ENCODE measurements at regions not wholly inside any gene's neighbourhood (a gene's known extent, or its start where the extent isn't known, plus 50 kb on each side); places are given as distances from the start of the nearest gene placed in this dataset.

DNA sequence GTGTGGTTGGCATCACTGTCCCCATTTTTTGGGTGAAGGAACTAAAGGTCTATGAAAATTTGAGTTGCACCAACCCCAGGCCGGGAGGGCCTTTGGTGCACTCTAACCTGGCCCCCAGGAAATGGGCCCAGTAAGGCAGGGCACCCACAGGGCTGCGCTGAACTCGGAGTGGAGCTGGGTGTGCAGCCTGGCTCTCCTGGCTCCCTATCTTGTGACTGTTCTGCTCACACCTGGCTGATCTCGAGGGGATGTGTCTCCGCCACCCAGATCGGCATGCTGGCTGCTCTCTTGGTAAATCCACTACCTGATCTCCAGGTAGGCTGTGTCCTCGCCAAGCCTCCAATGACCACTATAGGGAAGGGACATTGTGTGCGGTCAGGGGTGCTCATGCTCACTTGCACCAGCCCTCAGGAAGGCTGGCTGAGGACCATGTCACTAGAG, 259.8 kb downstream of the NSG2 start:
- intact Hi-C loops (cut with DNase I), result no loop called here

GRCh38 chr5:174306345-174307030, 261.0 kb downstream of the NSG2 start:
- TF ChIP-seq POLR2AphosphoS5 (IDR thresholded peaks at IDR 0.05; ENCODE audit: insufficient read depth in 1 of 2, low read depth in 1 of 2), result no peak
- TF ChIP-seq POLR2A (IDR thresholded peaks at IDR 0.05), result no peak
- TF ChIP-seq, protein P1, sequence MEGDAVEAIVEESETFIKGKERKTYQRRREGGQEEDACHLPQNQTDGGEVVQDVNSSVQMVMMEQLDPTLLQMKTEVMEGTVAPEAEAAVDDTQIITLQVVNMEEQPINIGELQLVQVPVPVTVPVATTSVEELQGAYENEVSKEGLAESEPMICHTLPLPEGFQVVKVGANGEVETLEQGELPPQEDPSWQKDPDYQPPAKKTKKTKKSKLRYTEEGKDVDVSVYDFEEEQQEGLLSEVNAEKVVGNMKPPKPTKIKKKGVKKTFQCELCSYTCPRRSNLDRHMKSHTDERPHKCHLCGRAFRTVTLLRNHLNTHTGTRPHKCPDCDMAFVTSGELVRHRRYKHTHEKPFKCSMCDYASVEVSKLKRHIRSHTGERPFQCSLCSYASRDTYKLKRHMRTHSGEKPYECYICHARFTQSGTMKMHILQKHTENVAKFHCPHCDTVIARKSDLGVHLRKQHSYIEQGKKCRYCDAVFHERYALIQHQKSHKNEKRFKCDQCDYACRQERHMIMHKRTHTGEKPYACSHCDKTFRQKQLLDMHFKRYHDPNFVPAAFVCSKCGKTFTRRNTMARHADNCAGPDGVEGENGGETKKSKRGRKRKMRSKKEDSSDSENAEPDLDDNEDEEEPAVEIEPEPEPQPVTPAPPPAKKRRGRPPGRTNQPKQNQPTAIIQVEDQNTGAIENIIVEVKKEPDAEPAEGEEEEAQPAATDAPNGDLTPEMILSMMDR (IDR thresholded peaks at IDR 0.05), result no peak
- Histone ChIP-seq H3K27ac (no peak overlapping the region), H3K9me3 (no peaks in the 10 kb centered on the region), H3K27me3 (no peaks in the 10 kb centered on the region), H3K4me3 (no peak overlapping the region), H3K4me1 (peaks cover under 1% of the 10 kb centered on the region), H3K36me3 (no peaks in the 10 kb centered on the region)
- DNase-seq (ENCODE audit: extremely low spot score in 2 of 2), result peak; percentile 40
- intact Hi-C loops (cut with DNase I), result no loop called here

More for the DNA sequence above, 259.8 kb downstream of the NSG2 start:
- no peak for TF ChIP-seq POLR2AphosphoS5 (IDR thresholded peaks at IDR 0.05; ENCODE audit: insufficient read depth in 1 of 2, low read depth in 1 of 2)
- TF ChIP-seq, protein P1 (IDR thresholded peaks at IDR 0.05), result no peak
- TF ChIP-seq POLR2A (IDR thresholded peaks at IDR 0.05), result no peak
- H3K27ac ChIP-seq, result no peak overlapping the region
- no peak overlapping the region for H3K4me3 ChIP-seq
- H3K9me3 ChIP-seq, result no peaks in the 10 kb centered on the region
- no peaks in the 10 kb centered on the region for H3K36me3 ChIP-seq
- no peaks in the 10 kb centered on the region for H3K4me1 ChIP-seq
- DNase-seq (ENCODE audit: extremely low spot score in 2 of 2), result peak; percentile 56 to 84
- no peaks in the 10 kb centered on the region for H3K27me3 ChIP-seq

DNA sequence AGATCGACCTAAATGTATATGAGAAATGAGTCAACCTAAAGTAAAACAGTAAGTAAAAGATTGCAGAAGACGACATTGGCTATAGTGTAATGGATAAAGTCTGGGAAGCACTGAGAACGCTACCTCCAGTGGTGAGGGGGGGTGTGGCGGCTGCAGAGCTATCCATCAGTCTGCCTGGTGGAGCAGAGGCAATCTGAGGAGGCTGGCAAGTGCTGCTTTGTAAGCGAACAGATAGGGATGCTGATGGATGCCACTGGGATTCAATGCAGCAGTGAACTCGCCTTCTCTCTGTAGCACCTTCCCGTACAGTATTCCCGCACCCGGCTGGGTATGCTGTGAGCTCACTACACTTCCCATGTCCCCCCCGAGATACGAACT, 261.5 kb downstream of the NSG2 start:
- DNase-seq (ENCODE audit: extremely low spot score in 2 of 2), result peak in 1 of 2 donors; percentile 19
- no peaks in the 10 kb centered on the region for H3K36me3 ChIP-seq
- no peak for TF ChIP-seq POLR2A (IDR thresholded peaks at IDR 0.05)
- no peak for TF ChIP-seq POLR2AphosphoS5 (IDR thresholded peaks at IDR 0.05; ENCODE audit: insufficient read depth in 1 of 2, low read depth in 1 of 2)
- TF ChIP-seq, protein P1 (IDR thresholded peaks at IDR 0.05), result no peak
- H3K27ac ChIP-seq, result no peak overlapping the region
- no peaks in the 10 kb centered on the region for H3K27me3 ChIP-seq
- intact Hi-C loops (cut with DNase I), result no loop called here
- peaks cover 6% of the 10 kb centered on the region for H3K4me1 ChIP-seq
- no peak overlapping the region for H3K4me3 ChIP-seq
- no peaks in the 10 kb centered on the region for H3K9me3 ChIP-seq

- Histone ChIP-seq H3K27me3 (no peaks in the 10 kb centered on the region), H3K27ac (no peak overlapping the region), H3K4me1 (peaks cover 10% of the 10 kb centered on the region), H3K9me3 (no peaks in the 10 kb centered on the region), H3K4me3 (no peak overlapping the region), H3K36me3 (no peaks in the 10 kb centered on the region)
- TF ChIP-seq POLR2AphosphoS5 (IDR thresholded peaks at IDR 0.05; ENCODE audit: insufficient read depth in 1 of 2, low read depth in 1 of 2) (no peak), POLR2A (IDR thresholded peaks at IDR 0.05) (no peak)
- TF ChIP-seq, protein P1 (IDR thresholded peaks at IDR 0.05), result no peak
- intact Hi-C loops (cut with DNase I), result no loop called here
- peak; percentile 44 to 77 for DNase-seq (ENCODE audit: extremely low spot score in 2 of 2)
Measured at GRCh38 chr5:174307656-174308271, 262.3 kb downstream of the NSG2 start.
